Adrenal gland (tissue), 9 donors: ENCODE measurements at regions not wholly inside any gene's neighbourhood (a gene's known extent, or its start where the extent isn't known, plus 50 kb on each side); places are given as distances from the start of the nearest gene placed in this dataset.

Experiments used
- DNase-seq, 7 donors: peaks; one replicate each; pipeline ENCODE4 v3.0.0-alpha.2; 2019 to 2020
- H3K27ac ChIP-seq, 5 donors: fragments of 200-600 bp; sonication (generic) in 4 of 5; 1 replicate in 3 of 5; 2 replicates in 2 of 5; pipeline versions ENCODE4 v1.5.1 to v1.8.0; 2016 to 2020; ENCODE audit warnings: mild to moderate bottlenecking in 1 of 5
- H3K27me3 ChIP-seq: fragments of 200-600 bp; 2 replicates; pipeline ENCODE4 v1.8.0; 2021
- H3K36me3 ChIP-seq, 2 donors: fragments of 200-600 bp; replicated peaks in 1 of 2; 1 replicate in 1 of 2; 2 replicates in 1 of 2; pipeline versions ENCODE4 v1.5.1 to v1.8.0; 2018 to 2022
- H3K4me1 ChIP-seq, 2 donors: fragments of 200-600 bp; replicated peaks in 1 of 2; 1 replicate in 1 of 2; 2 replicates in 1 of 2; pipeline versions ENCODE4 v1.5.1 to v1.8.0; 2018 to 2021
- H3K4me3 ChIP-seq, 4 donors: fragments of 200-600 bp; sonication (generic) in 3 of 4; one replicate each; pipeline ENCODE4 v1.5.1; 2016 to 2018
- H3K9me3 ChIP-seq, 3 donors: fragments of 200-600 bp; sonication (generic) in 1 of 3; replicated peaks in 1 of 3; 1 replicate in 2 of 3; 2 replicates in 1 of 3; pipeline versions ENCODE4 v1.5.1 to v1.8.0; 2016 to 2021
- POLR2A ChIP-seq, 2 donors: fragments of 450-650 bp; IDR thresholded peaks; one replicate each; pipeline ENCODE4 v1.6.1; 2017; ENCODE audit warnings: antibody characterized with exemption in 2 of 2, mild to moderate bottlenecking in 2 of 2, moderate library complexity in 1 of 2
- WGBS, 4 donors: extraction: QIAGEN DNeasy Blood & Tissue Kit in 2 of 4; methylation state at CpG; one replicate each; pipeline versions ENCODE4 v1.1.5 to v1.1.7; 2013 to 2017; 5-methylcytosine and 5-hydroxymethylcytosine counted together
- intact Hi-C, 2 donors: fragments of 100-400 bp; cut with DNase I; formaldehyde crosslinking; loops; one replicate each; pipeline versions ENCODE4 v1.14.1 to v1.15.0; 2022 to 2023
- TF ChIP-seq, protein P1 (sequence below), 6 experiments: fragments of 450-650 bp in 4 of 6; fragments of 200-600 bp in 2 of 6; sonication (generic) in 1 of 6; IDR thresholded peaks; 1 replicate in 5 of 6; 2 replicates in 1 of 6; pipeline versions ENCODE4 v1.5.1 to v1.8.0; 2016 to 2021; ENCODE audit warnings: antibody characterized with exemption in 6 of 6, mild to moderate bottlenecking in 2 of 6, moderate library complexity in 1 of 6
- donor health status: healthy with polysubstance abuse.
- donor health status: Bipolar disorder and iron deficiency.
- donor health status: DM: yes; HTN: yes; CAD: no.
- donor health status: DM: no; HTN: no; CAD: no.
- donor health status: DM: no; HTN: no; CAD: no.

DNA sequence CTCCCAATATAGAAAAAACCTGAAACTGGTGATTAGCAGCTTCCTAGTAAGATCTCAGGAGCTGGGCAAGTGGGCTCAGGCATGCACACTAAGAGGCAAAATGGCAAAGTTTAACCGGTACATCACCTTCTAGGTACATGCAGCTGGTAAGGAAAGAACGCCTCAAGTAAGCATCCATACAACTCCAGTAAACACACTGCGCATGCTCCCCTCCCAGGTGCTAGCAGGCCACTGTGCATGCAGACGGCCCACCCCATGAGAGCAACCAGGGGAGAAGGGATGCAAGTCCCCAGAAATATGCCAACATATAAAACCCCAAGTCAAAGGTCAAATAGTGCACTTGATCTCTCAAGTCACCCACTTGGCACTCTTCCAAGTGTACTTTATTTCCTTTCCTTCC lies 228.6 kb upstream of the KIF2A start:
- Histone ChIP-seq H3K27ac (no peak overlapping the region), H3K27me3 (no peaks in the 10 kb centered on the region), H3K4me3 (no peak overlapping the region), H3K36me3 (no peaks in the 10 kb centered on the region), H3K4me1 (no peaks in the 10 kb centered on the region), H3K9me3 (no peaks in the 10 kb centered on the region)
- WGBS, 4 donors: 79 to 94% (median 89%) methylated on average over 4 of the region's 4 CpGs
- TF ChIP-seq POLR2A (IDR thresholded peaks at IDR 0.05): no peak
- TF ChIP-seq, protein P1, sequence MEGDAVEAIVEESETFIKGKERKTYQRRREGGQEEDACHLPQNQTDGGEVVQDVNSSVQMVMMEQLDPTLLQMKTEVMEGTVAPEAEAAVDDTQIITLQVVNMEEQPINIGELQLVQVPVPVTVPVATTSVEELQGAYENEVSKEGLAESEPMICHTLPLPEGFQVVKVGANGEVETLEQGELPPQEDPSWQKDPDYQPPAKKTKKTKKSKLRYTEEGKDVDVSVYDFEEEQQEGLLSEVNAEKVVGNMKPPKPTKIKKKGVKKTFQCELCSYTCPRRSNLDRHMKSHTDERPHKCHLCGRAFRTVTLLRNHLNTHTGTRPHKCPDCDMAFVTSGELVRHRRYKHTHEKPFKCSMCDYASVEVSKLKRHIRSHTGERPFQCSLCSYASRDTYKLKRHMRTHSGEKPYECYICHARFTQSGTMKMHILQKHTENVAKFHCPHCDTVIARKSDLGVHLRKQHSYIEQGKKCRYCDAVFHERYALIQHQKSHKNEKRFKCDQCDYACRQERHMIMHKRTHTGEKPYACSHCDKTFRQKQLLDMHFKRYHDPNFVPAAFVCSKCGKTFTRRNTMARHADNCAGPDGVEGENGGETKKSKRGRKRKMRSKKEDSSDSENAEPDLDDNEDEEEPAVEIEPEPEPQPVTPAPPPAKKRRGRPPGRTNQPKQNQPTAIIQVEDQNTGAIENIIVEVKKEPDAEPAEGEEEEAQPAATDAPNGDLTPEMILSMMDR (IDR thresholded peaks at IDR 0.05): no peak
- DNase-seq: no peak
- intact Hi-C loops: no loop called here

DNA sequence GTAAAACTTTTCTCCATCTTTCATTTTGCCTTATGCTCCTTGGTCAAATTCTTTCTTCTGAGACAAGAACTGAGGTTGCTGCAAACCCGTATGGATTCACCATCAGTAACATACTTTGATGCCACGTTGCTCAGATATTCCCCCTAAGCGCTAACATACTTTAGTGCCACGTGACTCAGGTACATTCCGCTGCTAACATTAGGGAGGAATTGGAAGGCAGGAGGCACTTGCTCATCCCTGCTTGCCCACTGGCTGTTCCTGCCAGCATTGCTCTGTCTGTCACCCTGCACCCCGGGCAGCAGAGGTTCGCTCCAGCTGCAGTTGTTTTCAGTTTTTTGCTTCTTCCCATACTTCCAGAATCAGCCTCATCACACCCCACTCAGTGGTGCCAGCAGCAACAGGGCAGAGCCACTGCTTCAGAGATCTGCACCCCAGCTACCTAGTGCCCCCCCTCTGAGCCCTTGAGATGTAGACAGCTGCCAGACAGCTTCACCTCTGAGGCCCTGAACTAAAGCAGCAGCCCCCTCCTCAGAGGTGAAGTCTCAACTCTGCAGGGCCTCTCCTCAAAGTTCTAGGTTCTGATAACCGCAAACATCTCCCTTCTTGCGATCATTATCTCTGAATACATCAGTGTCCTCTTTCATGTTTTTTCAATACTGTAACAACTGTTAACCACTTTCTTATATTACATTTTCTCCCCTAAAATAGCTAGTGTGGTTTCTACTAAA lies 228.0 kb upstream of the KIF2A start:
- no peak for TF ChIP-seq POLR2A (IDR thresholded peaks at IDR 0.05)
- TF ChIP-seq, protein P1 (IDR thresholded peaks at IDR 0.05): no peak
- intact Hi-C loops: no loop called here
- 78 to 83% (median 79%) methylated on average over 9 of the region's 9 CpGs for WGBS, 4 donors

DNA sequence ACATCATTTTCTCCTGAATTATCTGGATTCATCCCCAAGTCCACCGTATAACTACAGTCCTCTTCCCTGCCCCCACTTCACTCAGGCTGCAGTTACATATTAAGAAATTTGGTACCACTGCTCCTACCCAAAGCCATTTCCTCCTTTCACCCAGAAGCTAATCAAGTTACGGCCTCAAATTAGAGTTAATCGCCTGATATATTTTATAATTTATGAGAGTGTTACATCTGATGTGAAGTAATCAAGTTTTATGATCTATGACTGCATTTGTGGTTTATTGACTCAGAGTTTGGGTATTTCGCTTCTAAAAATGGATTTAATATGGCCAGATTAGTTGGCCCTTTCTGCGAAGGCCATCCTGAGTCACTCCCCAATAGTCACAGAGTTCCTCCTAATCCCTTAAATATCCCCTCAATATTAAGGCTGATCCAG lies 223.6 kb upstream of the KIF2A start:
- intact Hi-C loops: no loop called here

More for the DNA sequence above, 228.0 kb upstream of the KIF2A start:
- H3K4me1 ChIP-seq: no peaks in the 10 kb centered on the region
- no peak overlapping the region for H3K4me3 ChIP-seq
- H3K27ac ChIP-seq: no peak overlapping the region
- H3K9me3 ChIP-seq: no peaks in the 10 kb centered on the region
- no peaks in the 10 kb centered on the region for H3K27me3 ChIP-seq
- no peak for DNase-seq
- no peaks in the 10 kb centered on the region for H3K36me3 ChIP-seq

DNA sequence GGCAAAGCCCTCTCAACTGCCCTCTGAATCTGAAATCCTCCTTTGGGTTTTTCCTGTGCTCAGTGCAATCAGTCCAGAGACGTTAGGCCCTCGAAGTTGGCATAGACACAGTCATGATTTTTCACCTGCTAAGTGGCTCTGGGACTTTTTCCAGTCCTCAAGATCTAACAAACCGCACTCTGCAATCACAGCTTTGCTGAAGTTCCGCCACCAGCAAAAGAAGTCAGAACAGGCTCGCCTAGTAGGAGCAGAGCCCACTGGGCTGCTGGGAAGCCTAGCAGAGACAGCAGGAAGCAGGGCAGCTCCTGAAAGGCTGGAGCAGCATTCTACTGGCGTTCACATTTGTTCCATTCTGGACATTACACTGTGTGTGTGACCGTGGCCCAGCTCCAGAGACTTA lies 222.8 kb upstream of the KIF2A start:
- no peak overlapping the region for H3K27ac ChIP-seq
- 67 to 80% (median 76%) methylated on average over 7 of the region's 7 CpGs for WGBS, 4 donors
- intact Hi-C loops: no loop called here
- no peaks in the 10 kb centered on the region for H3K36me3 ChIP-seq
- DNase-seq: no peak
- H3K9me3 ChIP-seq: no peaks in the 10 kb centered on the region
- no peaks in the 10 kb centered on the region for H3K27me3 ChIP-seq
- H3K4me1 ChIP-seq: no peaks in the 10 kb centered on the region
- H3K4me3 ChIP-seq: no peak overlapping the region
- TF ChIP-seq POLR2A (IDR thresholded peaks at IDR 0.05): no peak
- TF ChIP-seq, protein P1 (IDR thresholded peaks at IDR 0.05): no peak

More for the DNA sequence above, 223.6 kb upstream of the KIF2A start:
- 46 to 72% (median 54%) methylated on average over 5 of the region's 5 CpGs for WGBS, 4 donors
- TF ChIP-seq, protein P1 (IDR thresholded peaks at IDR 0.05): no peak
- no peak for TF ChIP-seq POLR2A (IDR thresholded peaks at IDR 0.05)
- H3K27me3 ChIP-seq: no peaks in the 10 kb centered on the region
- H3K27ac ChIP-seq: no peak overlapping the region
- H3K4me1 ChIP-seq: no peaks in the 10 kb centered on the region
- no peaks in the 10 kb centered on the region for H3K36me3 ChIP-seq
- H3K9me3 ChIP-seq: no peaks in the 10 kb centered on the region
- H3K4me3 ChIP-seq: no peak overlapping the region
- DNase-seq: no peak
